Activated T-helper 17 cell treated with anti-CD3 and anti-CD28 coated beads, Interleukin-2, amount 50 U/mL, for 72 hours (primary cell): ENCODE measurements at regions not wholly inside any gene's neighbourhood (a gene's known extent, or its start where the extent isn't known, plus 50 kb on each side); places are given as distances from the start of the nearest gene placed in this dataset.

ENCODE experiments used
- ATAC-seq: fragments of 150-1000 bp; cut with Tn5 transposase; replicated peaks from 2 replicates; pipeline ENCODE4 v1.10.0; 2021; ENCODE audit warnings: mild to moderate bottlenecking, moderate library complexity
- H3K27ac Mint-ChIP-seq: one replicate; pipeline ENCODE4 v1.8.0; 2022; ENCODE audit warnings: mixed read lengths
- H3K27me3 Mint-ChIP-seq: one replicate; pipeline ENCODE4 v1.8.0; 2022; ENCODE audit warnings: mixed read lengths
- H3K36me3 Mint-ChIP-seq: one replicate; pipeline ENCODE4 v1.8.0; 2022; ENCODE audit warnings: low read depth, mild to moderate bottlenecking, mixed read lengths
- H3K4me1 Mint-ChIP-seq: one replicate; pipeline ENCODE4 v1.8.0; 2022; ENCODE audit warnings: mixed read lengths
- H3K4me3 Mint-ChIP-seq: one replicate; pipeline ENCODE4 v1.8.0; 2022; ENCODE audit warnings: mild to moderate bottlenecking, mixed read lengths
- H3K9me3 Mint-ChIP-seq: one replicate; pipeline ENCODE4 v1.8.0; 2022; ENCODE audit warnings: mixed read lengths

GRCh38 chr5:89498699-89499098, 615.7 kb upstream of the MEF2C start:
- no peak overlapping the region for H3K4me3 Mint-ChIP-seq
- peaks cover 11% of the 10 kb centered on the region for H3K9me3 Mint-ChIP-seq
- H3K4me1 Mint-ChIP-seq, result no peaks in the 10 kb centered on the region
- H3K27ac Mint-ChIP-seq, result no peak overlapping the region
- no peaks in the 10 kb centered on the region for H3K27me3 Mint-ChIP-seq
- H3K36me3 Mint-ChIP-seq, result no peaks in the 10 kb centered on the region
- ATAC-seq, result no peak

DNA sequence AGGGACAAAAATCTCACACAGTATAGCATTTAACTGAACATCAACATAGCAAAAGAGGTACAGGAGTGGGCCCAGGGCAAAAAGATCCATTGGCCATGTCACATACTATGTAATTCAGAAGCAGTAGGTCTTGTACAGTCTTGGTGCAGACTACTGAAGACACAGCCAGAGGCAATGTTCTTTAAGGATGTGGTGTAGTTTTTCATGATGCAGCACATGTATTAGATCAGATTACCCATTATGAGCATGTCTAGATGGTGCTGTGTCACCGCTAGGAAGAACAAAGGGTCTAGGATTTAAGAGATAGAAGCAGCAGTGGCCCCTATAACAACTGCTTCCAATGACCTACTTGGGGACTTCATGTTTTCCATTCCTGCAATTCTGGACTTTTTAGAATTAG, 610.4 kb upstream of the MEF2C start:
- Mint-ChIP-seq H3K27me3 (no peaks in the 10 kb centered on the region), H3K27ac (no peak overlapping the region), H3K4me3 (no peak overlapping the region), H3K9me3 (no peaks in the 10 kb centered on the region), H3K4me1 (no peaks in the 10 kb centered on the region), H3K36me3 (no peaks in the 10 kb centered on the region)
- ATAC-seq, result no peak

GRCh38 chr5:89484962-89485361, 602.0 kb upstream of the MEF2C start:
- peaks cover 4% of the 10 kb centered on the region for H3K9me3 Mint-ChIP-seq
- H3K27me3 Mint-ChIP-seq, result no peaks in the 10 kb centered on the region
- H3K4me3 Mint-ChIP-seq, result no peak overlapping the region

GRCh38 chr5:89480406-89481007, 597.5 kb upstream of the MEF2C start:
- ATAC-seq, result no peak
- Mint-ChIP-seq H3K4me1 (no peaks in the 10 kb centered on the region), H3K36me3 (no peaks in the 10 kb centered on the region), H3K27me3 (no peaks in the 10 kb centered on the region), H3K9me3 (peaks cover 3% of the 10 kb centered on the region), H3K27ac (no peak overlapping the region), H3K4me3 (no peak overlapping the region)

More at GRCh38 chr5:89484962-89485361, 602.0 kb upstream of the MEF2C start:
- H3K4me1 Mint-ChIP-seq, result no peaks in the 10 kb centered on the region
- ATAC-seq, result no peak
- H3K36me3 Mint-ChIP-seq, result no peaks in the 10 kb centered on the region
- H3K27ac Mint-ChIP-seq, result no peak overlapping the region

- Mint-ChIP-seq H3K27ac (no peak overlapping the region), H3K4me1 (no peaks in the 10 kb centered on the region), H3K27me3 (no peaks in the 10 kb centered on the region), H3K4me3 (no peak overlapping the region), H3K36me3 (no peaks in the 10 kb centered on the region), H3K9me3 (peaks cover 8% of the 10 kb centered on the region)
- ATAC-seq, result no peak
Observed at GRCh38 chr5:89478851-89479250, 595.9 kb upstream of the MEF2C start.

DNA sequence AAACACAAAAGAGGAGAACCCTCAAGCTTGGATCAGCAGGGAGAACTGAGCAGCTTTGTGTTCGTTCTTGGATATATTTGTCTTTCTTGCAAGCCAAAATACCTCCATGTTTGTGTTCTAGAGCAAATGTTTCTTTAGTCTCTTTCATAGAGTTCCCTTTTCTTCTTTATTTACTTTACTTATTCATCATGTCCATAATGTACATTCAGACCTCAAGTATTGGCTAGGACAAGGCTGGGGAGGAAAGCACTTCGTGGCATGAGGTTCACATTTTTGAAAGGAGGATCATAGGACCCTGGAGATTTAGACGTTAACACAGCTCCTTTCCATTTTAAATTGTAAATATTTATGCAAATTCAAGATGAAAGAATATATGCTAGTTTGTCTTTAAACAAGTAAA, 590.2 kb upstream of the MEF2C start:
- H3K4me3 Mint-ChIP-seq, result no peak overlapping the region
- no peak for ATAC-seq

GRCh38 chr5:89471541-89471940, 588.6 kb upstream of the MEF2C start:
- H3K9me3 Mint-ChIP-seq, result peaks cover 11% of the 10 kb centered on the region
- no peak overlapping the region for H3K4me3 Mint-ChIP-seq
- no peak for ATAC-seq

More for the DNA sequence above, 590.2 kb upstream of the MEF2C start:
- no peaks in the 10 kb centered on the region for H3K27me3 Mint-ChIP-seq
- H3K27ac Mint-ChIP-seq, result no peak overlapping the region
- H3K9me3 Mint-ChIP-seq, result peaks cover 11% of the 10 kb centered on the region
- H3K4me1 Mint-ChIP-seq, result no peaks in the 10 kb centered on the region
- H3K36me3 Mint-ChIP-seq, result no peaks in the 10 kb centered on the region

GRCh38 chr5:89471115-89471514, 588.1 kb upstream of the MEF2C start:
- no peak for ATAC-seq
- Mint-ChIP-seq H3K4me1 (no peaks in the 10 kb centered on the region), H3K27ac (no peak overlapping the region), H3K4me3 (no peak overlapping the region), H3K27me3 (no peaks in the 10 kb centered on the region), H3K9me3 (peaks cover 11% of the 10 kb centered on the region), H3K36me3 (no peaks in the 10 kb centered on the region)

More at GRCh38 chr5:89471541-89471940, 588.6 kb upstream of the MEF2C start:
- Mint-ChIP-seq H3K36me3 (no peaks in the 10 kb centered on the region), H3K27ac (no peak overlapping the region), H3K27me3 (no peaks in the 10 kb centered on the region), H3K4me1 (no peaks in the 10 kb centered on the region)

DNA sequence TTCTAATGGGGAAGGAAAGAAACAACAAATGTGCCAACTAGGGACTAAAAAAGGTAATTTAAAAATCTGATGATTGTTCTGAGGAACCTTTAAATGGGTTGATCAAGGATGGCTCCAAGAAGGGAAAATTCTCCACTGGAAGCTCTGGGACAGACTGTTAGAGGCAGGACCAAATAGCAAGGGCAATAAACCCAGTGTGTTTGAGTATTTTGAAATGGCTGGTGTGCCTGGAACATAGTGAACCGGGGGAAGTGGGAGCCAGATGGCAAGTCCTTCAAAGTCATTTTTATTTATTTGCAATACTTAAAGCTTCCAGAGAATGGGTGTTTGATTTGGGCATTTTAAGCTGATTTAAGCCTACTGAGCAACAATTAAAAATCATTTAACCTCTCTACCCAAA, 587.7 kb upstream of the MEF2C start:
- Mint-ChIP-seq H3K27ac (no peak overlapping the region), H3K36me3 (no peaks in the 10 kb centered on the region), H3K27me3 (no peaks in the 10 kb centered on the region), H3K9me3 (peaks cover 9% of the 10 kb centered on the region), H3K4me3 (no peak overlapping the region), H3K4me1 (no peaks in the 10 kb centered on the region)
- no peak for ATAC-seq

GRCh38 chr5:89458332-89458656, 575.3 kb upstream of the MEF2C start:
- Mint-ChIP-seq H3K4me3 (no peak overlapping the region), H3K27me3 (no peaks in the 10 kb centered on the region), H3K4me1 (no peaks in the 10 kb centered on the region), H3K36me3 (no peaks in the 10 kb centered on the region), H3K27ac (no peak overlapping the region), H3K9me3 (peaks cover 14% of the 10 kb centered on the region)
- no peak for ATAC-seq

DNA sequence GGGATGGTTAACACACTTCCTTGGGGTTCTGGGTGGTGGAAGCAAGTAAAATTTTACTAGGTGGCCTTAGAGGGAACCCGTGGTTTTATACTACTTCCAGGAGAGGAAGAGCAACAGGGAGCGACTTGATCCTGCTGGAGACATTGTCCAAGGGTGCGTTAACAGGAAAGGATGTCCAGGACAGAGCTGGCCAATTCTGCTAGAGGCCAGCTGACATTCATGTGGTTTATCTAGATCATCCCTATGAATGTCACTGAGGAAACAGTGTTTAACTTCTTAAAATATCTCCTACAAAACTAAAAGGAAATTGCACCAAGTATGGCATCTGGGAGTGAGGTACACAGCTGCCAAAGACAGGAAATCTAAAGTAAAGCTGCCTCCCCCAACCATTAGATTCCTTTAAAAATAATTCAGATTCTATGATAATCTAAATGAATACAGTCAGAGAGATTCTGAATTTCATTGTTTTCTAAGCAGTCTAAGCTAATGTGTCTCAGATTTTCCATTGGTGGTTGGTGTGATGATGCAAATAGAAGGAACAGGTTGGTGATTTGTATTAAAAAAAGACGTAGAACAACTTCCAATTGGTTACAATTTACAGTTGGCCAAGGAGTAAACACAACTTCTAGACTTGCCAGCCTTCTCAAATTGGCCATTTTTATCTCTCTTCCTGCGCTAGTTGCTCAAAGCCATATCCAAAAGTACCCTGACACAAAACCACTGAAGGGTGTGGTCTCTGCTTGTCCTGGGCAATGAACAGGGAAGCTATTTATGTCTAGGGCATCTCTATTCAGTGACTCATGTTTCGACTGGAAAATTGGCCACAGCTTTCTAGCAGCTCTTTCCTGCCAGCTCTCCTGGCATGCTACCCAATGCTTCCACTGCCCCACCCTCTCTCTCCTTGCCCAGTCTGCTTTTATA, 574.7 kb upstream of the MEF2C start:
- no peak overlapping the region for H3K27ac Mint-ChIP-seq
- no peaks in the 10 kb centered on the region for H3K4me1 Mint-ChIP-seq
- no peak for ATAC-seq
- no peaks in the 10 kb centered on the region for H3K36me3 Mint-ChIP-seq
- H3K27me3 Mint-ChIP-seq, result no peaks in the 10 kb centered on the region
- peaks cover 15% of the 10 kb centered on the region for H3K9me3 Mint-ChIP-seq
- no peak overlapping the region for H3K4me3 Mint-ChIP-seq

DNA sequence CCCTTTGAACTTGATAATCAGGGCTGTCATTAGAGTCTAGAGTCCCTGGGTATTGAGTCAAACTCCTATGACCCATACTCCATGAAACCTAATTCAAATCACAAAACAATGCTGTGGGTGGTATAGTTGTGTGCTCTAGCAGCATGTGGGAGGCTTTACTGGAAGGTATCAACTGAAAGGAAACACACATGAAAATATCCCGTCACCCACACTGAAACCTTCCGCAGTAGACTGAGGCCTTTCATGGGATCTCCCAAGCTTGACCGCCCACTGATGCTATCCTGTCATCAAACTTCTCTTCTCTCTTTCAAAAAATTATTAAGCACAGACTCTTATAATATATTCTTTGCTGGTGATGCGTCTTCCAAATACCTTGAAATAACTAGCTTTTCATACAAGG, 569.1 kb upstream of the MEF2C start:
- H3K27ac Mint-ChIP-seq, result no peak overlapping the region
- no peak overlapping the region for H3K4me3 Mint-ChIP-seq
- H3K4me1 Mint-ChIP-seq, result no peaks in the 10 kb centered on the region
- no peak for ATAC-seq
- peaks cover 18% of the 10 kb centered on the region for H3K9me3 Mint-ChIP-seq
- no peaks in the 10 kb centered on the region for H3K36me3 Mint-ChIP-seq
- H3K27me3 Mint-ChIP-seq, result no peaks in the 10 kb centered on the region

GRCh38 chr5:89451263-89451662, 568.3 kb upstream of the MEF2C start:
- no peaks in the 10 kb centered on the region for H3K27me3 Mint-ChIP-seq
- no peak for ATAC-seq

DNA sequence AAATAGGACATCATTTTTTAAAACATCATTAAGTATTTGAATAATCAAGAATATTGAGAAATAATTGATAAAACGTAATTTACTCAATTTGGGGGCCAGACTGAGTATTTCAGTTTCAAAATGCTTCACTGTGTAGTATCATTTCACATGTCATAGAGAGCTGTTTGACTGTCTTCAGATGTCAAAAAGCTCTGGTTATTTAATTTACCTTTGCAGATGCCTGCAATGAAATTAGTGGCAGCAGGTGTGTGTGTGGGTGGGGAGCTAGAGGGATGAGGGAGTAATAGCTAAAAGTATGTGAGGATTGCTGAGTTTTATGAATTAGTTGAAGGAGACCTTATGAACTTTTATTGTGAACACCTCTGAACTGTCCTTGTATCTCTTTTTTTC, 567.2 kb upstream of the MEF2C start:
- Mint-ChIP-seq H3K36me3 (no peaks in the 10 kb centered on the region), H3K27me3 (no peaks in the 10 kb centered on the region), H3K4me1 (no peaks in the 10 kb centered on the region), H3K9me3 (peaks cover 18% of the 10 kb centered on the region), H3K27ac (no peak overlapping the region), H3K4me3 (no peak overlapping the region)
- no peak for ATAC-seq

More at GRCh38 chr5:89451263-89451662, 568.3 kb upstream of the MEF2C start:
- Mint-ChIP-seq H3K4me1 (no peaks in the 10 kb centered on the region), H3K4me3 (no peak overlapping the region), H3K36me3 (no peaks in the 10 kb centered on the region), H3K27ac (no peak overlapping the region), H3K9me3 (peaks cover 18% of the 10 kb centered on the region)

DNA sequence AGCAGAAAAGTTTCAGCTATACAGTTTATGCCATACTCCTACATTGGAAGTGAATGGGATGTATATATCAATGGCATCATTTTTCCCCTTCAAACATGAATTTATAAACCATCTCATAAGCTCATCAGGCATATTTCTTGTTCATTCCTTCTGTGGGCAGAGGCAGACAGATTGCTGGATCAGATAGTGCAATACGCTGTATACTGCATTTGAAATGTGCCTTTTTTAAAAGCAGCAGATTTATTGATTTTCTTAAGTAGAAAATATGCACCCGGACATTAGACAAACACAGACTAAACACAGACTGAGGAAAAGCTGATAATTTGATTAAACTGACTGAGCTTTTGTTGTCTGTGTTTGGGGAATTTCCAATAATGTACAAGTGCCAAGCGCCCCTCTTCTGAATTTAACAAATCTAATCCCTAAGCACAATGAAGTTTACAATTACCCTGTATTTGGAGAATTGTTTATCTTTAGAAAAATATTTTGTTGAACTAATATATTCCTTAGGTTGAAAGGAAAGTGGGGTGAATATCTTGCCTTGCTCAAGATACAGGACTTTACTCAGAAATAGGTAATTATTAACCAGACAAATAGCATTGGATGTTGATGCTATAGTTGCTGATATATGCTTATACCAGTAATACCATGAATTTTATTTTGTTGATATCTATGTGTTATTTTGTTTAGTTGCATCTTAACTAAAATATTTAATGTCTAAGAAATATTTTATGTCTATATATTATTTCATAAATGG, 566.6 kb upstream of the MEF2C start:
- no peaks in the 10 kb centered on the region for H3K27me3 Mint-ChIP-seq
- H3K27ac Mint-ChIP-seq, result no peak overlapping the region
- no peak for ATAC-seq

More for the DNA sequence above, 566.6 kb upstream of the MEF2C start:
- Mint-ChIP-seq H3K4me3 (no peak overlapping the region), H3K9me3 (peaks cover 12% of the 10 kb centered on the region), H3K4me1 (no peaks in the 10 kb centered on the region), H3K36me3 (no peaks in the 10 kb centered on the region)
